Caco-2 (cell line): ENCODE measurements at regions not wholly inside any gene's neighbourhood (a gene's known extent, or its start where the extent isn't known, plus 50 kb on each side); places are given as distances from the start of the nearest gene placed in this dataset.

ENCODE experiments used
- BruUV-seq: library from RNA; stranded (reverse); fragments of 400-500 nt; replicated peaks from 2 replicates; lab custom pipeline; 2021; lab: Mats Ljungman, UMichigan
- CTCF ChIA-PET: fragments of 300-600 bp; sonication (Branson Sonifier 250); formaldehyde crosslinking; loops from one replicate; lab custom pipeline; 2022; ENCODE audit warnings: antibody characterized with exemption; lab: Charles Lee
- POLR2A ChIA-PET: fragments of 300-600 bp; sonication (Branson Sonifier 250); formaldehyde crosslinking; loops from one replicate; lab custom pipeline; 2022; ENCODE audit warnings: antibody characterized with exemption; lab: Charles Lee
- DNase-seq, 2 experiments: peaks; one replicate each; pipeline versions ENCODE4 v3.0.0 to v3.0.0-alpha.2; 2020 to 2022
- H3K27me3 ChIP-seq: replicated peaks from 2 replicates; pipeline ENCODE4 v1.6.0; 2011; ENCODE audit warnings: low read length; ENCODE audit not compliant: control insufficient read depth, insufficient read depth
- H3K36me3 ChIP-seq: 2 replicates; pipeline ENCODE4 v1.5.1; 2011; ENCODE audit warnings: low read length; ENCODE audit not compliant: control insufficient read depth, insufficient read depth
- H3K4me1 ChIP-seq: fragments of 250-450 bp; sonication (Bioruptor Pico); 2 replicates; pipeline ENCODE4 v1.5.1; 2020; ENCODE audit warnings: mild to moderate bottlenecking
- H3K4me3 ChIP-seq: 2 replicates; pipeline ENCODE4 v1.5.1; 2011; ENCODE audit warnings: low read depth, mild to moderate bottlenecking, control low read depth, low read length
- H3K9me3 ChIP-seq: fragments of 250-450 bp; sonication (Bioruptor Pico); 2 replicates; pipeline ENCODE4 v1.5.1; 2020; ENCODE audit warnings: mild to moderate bottlenecking, moderate library complexity
- H3K27ac Mint-ChIP-seq: one replicate; pipeline ENCODE4 v1.8.0; 2022; ENCODE audit warnings: mixed read lengths; ENCODE audit not compliant: unreplicated experiment
- H3K27me3 Mint-ChIP-seq: one replicate; pipeline ENCODE4 v1.8.0; 2022; ENCODE audit warnings: mixed read lengths; ENCODE audit not compliant: insufficient read depth, unreplicated experiment
- H3K36me3 Mint-ChIP-seq: one replicate; pipeline ENCODE4 v1.8.0; 2022; ENCODE audit warnings: mild to moderate bottlenecking, mixed read lengths; ENCODE audit not compliant: insufficient read depth, unreplicated experiment
- H3K4me1 Mint-ChIP-seq: one replicate; pipeline ENCODE4 v1.8.0; 2022; ENCODE audit warnings: low read depth, mixed read lengths; ENCODE audit not compliant: unreplicated experiment
- H3K4me3 Mint-ChIP-seq: one replicate; pipeline ENCODE4 v1.8.0; 2022; ENCODE audit warnings: mild to moderate bottlenecking, moderate library complexity, mixed read lengths; ENCODE audit not compliant: unreplicated experiment
- H3K9me3 Mint-ChIP-seq: one replicate; pipeline ENCODE4 v1.8.0; 2022; ENCODE audit warnings: mixed read lengths; ENCODE audit not compliant: unreplicated experiment
- intact Hi-C: fragments of 100-400 bp; cut with micrococcal nuclease; formaldehyde crosslinking; loops from one replicate; pipeline ENCODE4 v1.10.0; 2022; ENCODE audit not compliant: unreplicated experiment
- TF ChIP-seq, protein P1 (sequence below), 2 experiments: fragments of 200-600 bp in 1 of 2; IDR thresholded peaks; 1 replicate in 1 of 2; 2 replicates in 1 of 2; pipeline versions ENCODE4 v1.5.1 to v1.8.0; 2011 to 2022; ENCODE audit warnings: antibody characterized with exemption in 1 of 2, control low read depth in 1 of 2, inconsistent platforms in 1 of 2, low read depth in 1 of 2, low read length in 1 of 2, mild to moderate bottlenecking in 1 of 2, moderate library complexity in 1 of 2; ENCODE audit not compliant: insufficient read depth in 1 of 2, severe bottlenecking in 1 of 2, unreplicated experiment in 1 of 2

DNA sequence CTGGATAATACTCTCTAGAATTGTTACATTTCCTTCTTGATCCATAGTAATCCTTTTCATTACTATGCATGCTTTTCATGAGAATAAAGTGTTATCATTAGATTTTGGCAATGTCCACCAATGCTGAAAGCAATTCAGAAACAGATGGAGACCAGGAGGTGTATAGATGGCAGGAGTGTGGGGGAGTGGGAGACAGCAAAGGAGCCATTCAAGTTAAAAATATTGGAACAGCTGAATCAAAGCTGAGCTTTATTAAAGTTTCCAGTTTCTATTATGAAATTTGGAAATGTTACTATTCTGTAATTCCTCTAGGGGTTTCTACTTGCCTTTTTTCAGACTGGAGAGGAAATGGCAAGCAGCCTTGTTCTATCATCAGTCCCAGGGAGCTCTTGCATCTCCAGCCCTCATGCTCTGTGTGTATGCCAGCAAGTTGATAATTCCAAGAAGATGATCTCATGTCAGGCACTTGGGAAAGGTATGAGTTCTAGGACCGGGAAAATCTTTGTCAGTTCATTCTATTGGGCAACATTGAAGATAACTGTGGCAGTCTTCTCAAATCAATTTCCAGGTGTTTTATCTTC, 228.0 kb downstream of the CD109 start:
- TF ChIP-seq, protein P1, sequence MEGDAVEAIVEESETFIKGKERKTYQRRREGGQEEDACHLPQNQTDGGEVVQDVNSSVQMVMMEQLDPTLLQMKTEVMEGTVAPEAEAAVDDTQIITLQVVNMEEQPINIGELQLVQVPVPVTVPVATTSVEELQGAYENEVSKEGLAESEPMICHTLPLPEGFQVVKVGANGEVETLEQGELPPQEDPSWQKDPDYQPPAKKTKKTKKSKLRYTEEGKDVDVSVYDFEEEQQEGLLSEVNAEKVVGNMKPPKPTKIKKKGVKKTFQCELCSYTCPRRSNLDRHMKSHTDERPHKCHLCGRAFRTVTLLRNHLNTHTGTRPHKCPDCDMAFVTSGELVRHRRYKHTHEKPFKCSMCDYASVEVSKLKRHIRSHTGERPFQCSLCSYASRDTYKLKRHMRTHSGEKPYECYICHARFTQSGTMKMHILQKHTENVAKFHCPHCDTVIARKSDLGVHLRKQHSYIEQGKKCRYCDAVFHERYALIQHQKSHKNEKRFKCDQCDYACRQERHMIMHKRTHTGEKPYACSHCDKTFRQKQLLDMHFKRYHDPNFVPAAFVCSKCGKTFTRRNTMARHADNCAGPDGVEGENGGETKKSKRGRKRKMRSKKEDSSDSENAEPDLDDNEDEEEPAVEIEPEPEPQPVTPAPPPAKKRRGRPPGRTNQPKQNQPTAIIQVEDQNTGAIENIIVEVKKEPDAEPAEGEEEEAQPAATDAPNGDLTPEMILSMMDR (IDR thresholded peaks at IDR 0.05; ENCODE audit: insufficient read depth in 1 of 2, low read depth in 1 of 2, low read length in 1 of 2, severe bottlenecking in 1 of 2, unreplicated experiment in 1 of 2) = no peak
- H3K4me1 Mint-ChIP-seq = no peaks in the 10 kb centered on the region
- Histone ChIP-seq H3K4me1 (no peaks in the 10 kb centered on the region), H3K9me3 (no peaks in the 10 kb centered on the region), H3K36me3 (no peaks in the 10 kb centered on the region), H3K4me3 (no peak overlapping the region), H3K27me3 (no peaks in the 10 kb centered on the region; the same call in 1 of the 2 replicates)
- H3K9me3 Mint-ChIP-seq = no peaks in the 10 kb centered on the region
- no TSS peak for BruUV-seq
- no peak for DNase-seq
- H3K4me3 Mint-ChIP-seq = no peak overlapping the region
- POLR2A ChIA-PET = no interaction called here
- H3K36me3 Mint-ChIP-seq = no peaks in the 10 kb centered on the region
- H3K27ac Mint-ChIP-seq = no peak overlapping the region
- CTCF ChIA-PET = no interaction called here
- peaks cover 4% of the 10 kb centered on the region for H3K27me3 Mint-ChIP-seq
- intact Hi-C loops = no loop called here

DNA sequence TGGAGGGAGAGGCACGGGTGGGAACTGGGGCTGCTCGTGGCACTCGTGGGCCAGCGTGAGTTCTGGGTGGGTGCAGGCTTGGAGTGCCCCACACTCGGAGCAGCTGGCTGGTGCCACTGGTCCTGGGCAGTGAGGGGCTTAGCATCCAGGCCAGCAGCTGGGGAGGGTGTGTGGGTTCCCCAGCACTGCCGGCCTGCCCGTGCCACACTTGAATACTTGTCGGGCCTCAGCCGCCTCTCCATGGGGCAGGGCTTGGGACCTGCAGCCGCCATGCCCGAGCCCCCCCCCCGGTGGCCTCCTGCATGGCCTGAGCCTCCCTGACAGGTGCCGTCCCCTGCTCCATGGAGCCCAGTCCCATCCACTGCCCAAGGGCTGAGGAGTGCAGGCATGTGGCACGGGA, 207.2 kb downstream of the CD109 start:
- Histone ChIP-seq H3K27me3 (no peaks in the 10 kb centered on the region), H3K9me3 (no peaks in the 10 kb centered on the region), H3K4me1 (no peaks in the 10 kb centered on the region), H3K4me3 (no peak overlapping the region), H3K36me3 (no peaks in the 10 kb centered on the region)
- Mint-ChIP-seq H3K36me3 (no peaks in the 10 kb centered on the region), H3K9me3 (peaks cover 18% of the 10 kb centered on the region), H3K27me3 (no peaks in the 10 kb centered on the region), H3K4me3 (no peak overlapping the region), H3K4me1 (no peaks in the 10 kb centered on the region), H3K27ac (no peak overlapping the region)
- intact Hi-C loops = no loop called here
- ChIA-PET POLR2A (no interaction called here), CTCF (no interaction called here)
- TF ChIP-seq, protein P1 (IDR thresholded peaks at IDR 0.05; ENCODE audit: insufficient read depth in 1 of 2, low read depth in 1 of 2, low read length in 1 of 2, severe bottlenecking in 1 of 2, unreplicated experiment in 1 of 2) = no peak
- BruUV-seq = no TSS peak
- DNase-seq = no peak

DNA sequence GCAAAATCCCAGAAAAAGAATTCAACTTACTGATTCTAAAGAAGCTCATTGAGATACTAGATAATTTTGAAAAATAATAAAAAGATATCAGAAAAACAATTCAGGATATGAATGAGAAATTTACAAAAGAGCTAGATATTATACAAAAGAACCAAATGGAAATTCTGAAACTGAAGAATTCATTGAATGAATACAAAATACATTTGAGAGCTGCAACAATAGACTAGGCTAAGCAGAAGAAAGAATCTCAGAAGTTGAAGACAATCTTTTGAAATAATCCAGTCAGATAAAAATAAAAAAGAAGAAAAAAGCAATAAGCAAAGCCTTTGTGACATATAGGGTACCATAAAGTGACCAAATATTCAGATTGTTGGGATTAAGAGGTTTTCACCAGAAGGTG, 206.0 kb downstream of the CD109 start:
- CTCF ChIA-PET = no interaction called here

More for the DNA sequence above, 206.0 kb downstream of the CD109 start:
- no peak overlapping the region for H3K27ac Mint-ChIP-seq
- no peaks in the 10 kb centered on the region for H3K36me3 Mint-ChIP-seq
- POLR2A ChIA-PET = no interaction called here
- no peaks in the 10 kb centered on the region for H3K36me3 ChIP-seq
- no TSS peak for BruUV-seq
- peaks cover 18% of the 10 kb centered on the region for H3K9me3 Mint-ChIP-seq
- TF ChIP-seq, protein P1 (IDR thresholded peaks at IDR 0.05; ENCODE audit: insufficient read depth in 1 of 2, low read depth in 1 of 2, low read length in 1 of 2, severe bottlenecking in 1 of 2, unreplicated experiment in 1 of 2) = no peak
- H3K9me3 ChIP-seq = no peaks in the 10 kb centered on the region
- H3K27me3 Mint-ChIP-seq = no peaks in the 10 kb centered on the region
- intact Hi-C loops = no loop called here
- no peaks in the 10 kb centered on the region for H3K4me1 Mint-ChIP-seq
- no peak for DNase-seq
- H3K27me3 ChIP-seq = no peaks in the 10 kb centered on the region
- H3K4me1 ChIP-seq = no peaks in the 10 kb centered on the region
- H3K4me3 ChIP-seq = no peak overlapping the region
- no peak overlapping the region for H3K4me3 Mint-ChIP-seq
